ENCODE measurements at regions not wholly inside any gene's neighbourhood (a gene's known extent, or its start where the extent isn't known, plus 50 kb on each side); places are given as distances from the start of the nearest gene placed in this dataset.

- TF ChIP-seq CTCF (IDR thresholded peaks at IDR 0.05) (no peak), POLR2AphosphoS5 (IDR thresholded peaks at IDR 0.05) (no peak)
Observed at GRCh38 chr7:155938129-155938528, 125.9 kb upstream of the SHH start.
